HEK293 (cell line): ENCODE measurements at regions not wholly inside any gene's neighbourhood (a gene's known extent, or its start where the extent isn't known, plus 50 kb on each side); places are given as distances from the start of the nearest gene placed in this dataset.

Experiments used
- CTCF ChIA-PET: fragments of 350-600 bp; formaldehyde crosslinking; extraction: SDS; loops from one replicate; lab custom pipeline; 2021; ENCODE audit warnings: antibody characterized with exemption; lab: Yijun Ruan, JAX
- POLR2A ChIA-PET: fragments of 300-600 bp; formaldehyde crosslinking; extraction: SDS; loops from one replicate; lab custom pipeline; 2020; ENCODE audit warnings: antibody characterized with exemption, inconsistent platforms; lab: Yijun Ruan, JAX
- H3K27ac ChIP-seq: fragments of 200-500 bp; sonication (Bioruptor generic); 2 replicates; pipeline ENCODE4 v1.5.1; 2014; ENCODE audit warnings: low read depth, low read length, control low read depth, inconsistent platforms; ENCODE audit errors: extremely low read depth
- H3K36me3 ChIP-seq, 2 experiments: fragments of 200-500 bp in 1 of 2; sonication (Bioruptor generic) in 1 of 2; 1 replicate in 1 of 2; 2 replicates in 1 of 2; pipeline ENCODE4 v1.5.1; 2014 to 2017; ENCODE audit warnings: inconsistent platforms in 2 of 2, low read length in 2 of 2; ENCODE audit not compliant: control insufficient read depth in 2 of 2, insufficient read depth in 1 of 2
- H3K4me1 ChIP-seq: fragments of 200-500 bp; sonication (Bioruptor generic); 2 replicates; pipeline ENCODE4 v1.5.1; 2014; ENCODE audit warnings: mild to moderate bottlenecking, low read length, inconsistent platforms; ENCODE audit not compliant: control insufficient read depth, insufficient read depth
- H3K4me3 ChIP-seq: 2 replicates; pipeline ENCODE4 v1.5.1; 2011; ENCODE audit warnings: low read depth, mild to moderate bottlenecking, control low read depth, low read length, moderate library complexity
- H3K9me3 ChIP-seq: fragments of 200-500 bp; sonication (Bioruptor generic); 2 replicates; pipeline ENCODE4 v1.5.1; 2014; ENCODE audit warnings: low read depth, low read length, inconsistent platforms; ENCODE audit not compliant: control insufficient read depth, insufficient read depth
- KLF1 ChIP-seq: fragments of 450-650 bp; formaldehyde crosslinking; IDR thresholded peaks from 2 replicates; pipeline ENCODE4 v1.5.1; 2016; ENCODE audit warnings: missing biosample characterization, missing genetic modification characterization
- ZEB2 ChIP-seq: fragments of 450-650 bp; formaldehyde crosslinking; IDR thresholded peaks from 2 replicates; pipeline ENCODE4 v1.5.1; 2016; ENCODE audit warnings: missing biosample characterization, missing genetic modification characterization
- ZNF211 ChIP-seq: fragments of 450-650 bp; formaldehyde crosslinking; IDR thresholded peaks from 2 replicates; pipeline ENCODE4 v1.5.1; 2016; ENCODE audit warnings: low read depth, missing biosample characterization, missing genetic modification characterization
- ZNF416 ChIP-seq: fragments of 450-650 bp; formaldehyde crosslinking; IDR thresholded peaks from 2 replicates; pipeline ENCODE4 v1.5.1; 2016; ENCODE audit warnings: missing biosample characterization, missing genetic modification characterization
- ZNF549 ChIP-seq: fragments of 450-650 bp; IDR thresholded peaks from 2 replicates; pipeline ENCODE4 v1.5.1; 2018; ENCODE audit warnings: missing biosample characterization, missing genetic modification characterization, mild to moderate bottlenecking, inconsistent platforms, moderate library complexity
- ZNF596 ChIP-seq: fragments of 450-650 bp; IDR thresholded peaks from 2 replicates; pipeline ENCODE4 v1.5.0; 2018; ENCODE audit warnings: missing biosample characterization, mild to moderate bottlenecking, missing genetic modification characterization, moderate library complexity
- ZNF747 ChIP-seq: fragments of 450-650 bp; formaldehyde crosslinking; IDR thresholded peaks from 2 replicates; pipeline ENCODE4 v1.5.1; 2016; ENCODE audit warnings: missing biosample characterization, missing genetic modification characterization
- ZXDB ChIP-seq: fragments of 450-650 bp; formaldehyde crosslinking; IDR thresholded peaks from 2 replicates; pipeline ENCODE4 v1.5.1; 2016; ENCODE audit warnings: missing biosample characterization, missing genetic modification characterization
- TF ChIP-seq, protein P1 (sequence below): fragments of 450-650 bp; formaldehyde crosslinking; IDR thresholded peaks from 2 replicates; pipeline ENCODE4 v1.5.1; 2016; ENCODE audit warnings: missing biosample characterization, missing genetic modification characterization
- TF ChIP-seq, protein P2 (sequence below): fragments of 450-650 bp; formaldehyde crosslinking; IDR thresholded peaks from 2 replicates; pipeline ENCODE4 v1.5.1; 2016; ENCODE audit warnings: missing biosample characterization, missing genetic modification characterization, borderline replicate concordance
- TF ChIP-seq, protein P3 (sequence below): fragments of 450-650 bp; formaldehyde crosslinking; IDR thresholded peaks from 2 replicates; pipeline ENCODE4 v1.5.1; 2017; ENCODE audit warnings: missing biosample characterization, missing genetic modification characterization
- TF ChIP-seq, protein P4 (sequence below): fragments of 450-650 bp; IDR thresholded peaks from 2 replicates; pipeline ENCODE4 v1.5.1; 2018; ENCODE audit warnings: missing biosample characterization, missing genetic modification characterization
- TF ChIP-seq, protein P5 (sequence below): fragments of 450-650 bp; formaldehyde crosslinking; IDR thresholded peaks from 2 replicates; pipeline ENCODE4 v1.5.1; 2016; ENCODE audit warnings: missing biosample characterization, missing genetic modification characterization

DNA sequence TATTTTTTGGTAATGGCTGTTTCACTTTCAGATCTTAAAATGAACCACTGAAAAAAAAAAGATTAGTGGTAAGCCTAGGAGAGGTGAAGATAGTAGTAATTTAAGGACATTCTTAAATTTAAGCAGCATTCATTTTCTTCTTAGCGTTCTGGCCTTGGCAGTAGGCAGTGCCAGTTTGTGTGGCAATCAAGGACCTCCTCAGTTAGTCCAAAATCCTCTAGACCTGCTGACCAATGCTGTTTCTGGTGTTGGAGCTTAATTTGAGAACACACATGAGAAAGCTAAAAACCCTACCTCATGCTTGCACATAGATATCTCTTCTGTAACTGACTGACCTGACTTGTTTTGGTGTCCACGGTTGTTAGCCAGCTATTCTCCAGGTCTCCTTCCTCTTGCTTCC lies 219.8 kb upstream of the RGS6 start:
- ChIA-PET CTCF (interaction anchor here (0.6 to 1.7 kb wide), 3 partner anchors 40 to 142 kb away, joined by 3 to 7 read pairs (median 6); no protein-coding TSS in a partner anchor), POLR2A (no interaction called here)
- no peak for TF ChIP-seq ZXDB (tag by site-specific recombination)
- TF ChIP-seq ZNF416: no peak
- TF ChIP-seq, protein P1, sequence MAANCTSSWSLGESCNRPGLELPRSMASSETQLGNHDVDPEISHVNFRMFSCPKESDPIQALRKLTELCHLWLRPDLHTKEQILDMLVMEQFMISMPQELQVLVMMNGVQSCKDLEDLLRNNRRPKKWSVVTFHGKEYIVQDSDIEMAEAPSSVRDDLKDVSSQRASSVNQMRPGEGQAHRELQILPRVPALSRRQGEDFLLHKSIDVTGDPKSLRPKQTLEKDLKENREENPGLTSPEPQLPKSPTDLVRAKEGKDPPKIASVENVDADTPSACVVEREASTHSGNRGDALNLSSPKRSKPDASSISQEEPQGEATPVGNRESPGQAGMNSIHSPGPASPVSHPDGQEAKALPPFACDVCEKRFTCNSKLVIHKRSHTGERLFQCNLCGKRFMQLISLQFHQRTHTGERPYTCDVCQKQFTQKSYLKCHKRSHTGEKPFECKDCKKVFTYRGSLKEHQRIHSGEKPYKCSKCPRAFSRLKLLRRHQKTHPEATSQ: no peak
- no peaks in the 10 kb centered on the region for H3K9me3 ChIP-seq
- no peak overlapping the region for H3K27ac ChIP-seq
- peaks cover 5% of the 10 kb centered on the region; the same call in 1 of the 2 replicates for H3K4me1 ChIP-seq
- H3K4me3 ChIP-seq: no peak overlapping the region
- H3K36me3 ChIP-seq: peaks cover 0 to 17% of the 10 kb centered on the region in 2 experiments; a peak in 2 of 3 replicates

DNA sequence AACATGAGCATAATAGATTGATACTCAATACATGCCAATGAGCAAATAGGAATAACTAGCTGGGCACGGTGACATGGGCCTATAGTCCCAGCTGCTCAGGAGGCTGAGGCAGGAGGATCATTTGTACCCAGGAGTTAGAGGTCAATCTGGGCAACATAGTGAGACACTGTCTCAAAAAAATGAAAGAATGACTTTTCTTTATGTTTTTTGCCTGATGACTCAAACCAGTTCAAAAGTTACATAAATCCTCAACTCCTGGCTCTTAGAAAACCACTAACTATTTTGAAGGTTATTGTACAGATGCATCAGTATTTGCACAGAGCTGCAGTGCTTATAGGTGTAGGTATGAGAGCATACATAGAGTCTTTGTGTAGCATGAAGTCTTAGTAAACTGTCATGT lies 219.2 kb upstream of the RGS6 start:
- TF ChIP-seq ZNF596 (tag by site-specific recombination): no peak
- TF ChIP-seq KLF1 (tag by site-specific recombination): no peak
- TF ChIP-seq, protein P2, sequence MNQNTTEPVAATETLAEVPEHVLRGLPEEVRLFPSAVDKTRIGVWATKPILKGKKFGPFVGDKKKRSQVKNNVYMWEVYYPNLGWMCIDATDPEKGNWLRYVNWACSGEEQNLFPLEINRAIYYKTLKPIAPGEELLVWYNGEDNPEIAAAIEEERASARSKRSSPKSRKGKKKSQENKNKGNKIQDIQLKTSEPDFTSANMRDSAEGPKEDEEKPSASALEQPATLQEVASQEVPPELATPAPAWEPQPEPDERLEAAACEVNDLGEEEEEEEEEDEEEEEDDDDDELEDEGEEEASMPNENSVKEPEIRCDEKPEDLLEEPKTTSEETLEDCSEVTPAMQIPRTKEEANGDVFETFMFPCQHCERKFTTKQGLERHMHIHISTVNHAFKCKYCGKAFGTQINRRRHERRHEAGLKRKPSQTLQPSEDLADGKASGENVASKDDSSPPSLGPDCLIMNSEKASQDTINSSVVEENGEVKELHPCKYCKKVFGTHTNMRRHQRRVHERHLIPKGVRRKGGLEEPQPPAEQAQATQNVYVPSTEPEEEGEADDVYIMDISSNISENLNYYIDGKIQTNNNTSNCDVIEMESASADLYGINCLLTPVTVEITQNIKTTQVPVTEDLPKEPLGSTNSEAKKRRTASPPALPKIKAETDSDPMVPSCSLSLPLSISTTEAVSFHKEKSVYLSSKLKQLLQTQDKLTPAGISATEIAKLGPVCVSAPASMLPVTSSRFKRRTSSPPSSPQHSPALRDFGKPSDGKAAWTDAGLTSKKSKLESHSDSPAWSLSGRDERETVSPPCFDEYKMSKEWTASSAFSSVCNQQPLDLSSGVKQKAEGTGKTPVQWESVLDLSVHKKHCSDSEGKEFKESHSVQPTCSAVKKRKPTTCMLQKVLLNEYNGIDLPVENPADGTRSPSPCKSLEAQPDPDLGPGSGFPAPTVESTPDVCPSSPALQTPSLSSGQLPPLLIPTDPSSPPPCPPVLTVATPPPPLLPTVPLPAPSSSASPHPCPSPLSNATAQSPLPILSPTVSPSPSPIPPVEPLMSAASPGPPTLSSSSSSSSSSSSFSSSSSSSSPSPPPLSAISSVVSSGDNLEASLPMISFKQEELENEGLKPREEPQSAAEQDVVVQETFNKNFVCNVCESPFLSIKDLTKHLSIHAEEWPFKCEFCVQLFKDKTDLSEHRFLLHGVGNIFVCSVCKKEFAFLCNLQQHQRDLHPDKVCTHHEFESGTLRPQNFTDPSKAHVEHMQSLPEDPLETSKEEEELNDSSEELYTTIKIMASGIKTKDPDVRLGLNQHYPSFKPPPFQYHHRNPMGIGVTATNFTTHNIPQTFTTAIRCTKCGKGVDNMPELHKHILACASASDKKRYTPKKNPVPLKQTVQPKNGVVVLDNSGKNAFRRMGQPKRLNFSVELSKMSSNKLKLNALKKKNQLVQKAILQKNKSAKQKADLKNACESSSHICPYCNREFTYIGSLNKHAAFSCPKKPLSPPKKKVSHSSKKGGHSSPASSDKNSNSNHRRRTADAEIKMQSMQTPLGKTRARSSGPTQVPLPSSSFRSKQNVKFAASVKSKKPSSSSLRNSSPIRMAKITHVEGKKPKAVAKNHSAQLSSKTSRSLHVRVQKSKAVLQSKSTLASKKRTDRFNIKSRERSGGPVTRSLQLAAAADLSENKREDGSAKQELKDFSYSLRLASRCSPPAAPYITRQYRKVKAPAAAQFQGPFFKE: no peak
- no peak for TF ChIP-seq ZNF747 (tag by site-specific recombination)
- TF ChIP-seq ZNF549 (tag by site-specific recombination): no peak
- TF ChIP-seq, protein P3, sequence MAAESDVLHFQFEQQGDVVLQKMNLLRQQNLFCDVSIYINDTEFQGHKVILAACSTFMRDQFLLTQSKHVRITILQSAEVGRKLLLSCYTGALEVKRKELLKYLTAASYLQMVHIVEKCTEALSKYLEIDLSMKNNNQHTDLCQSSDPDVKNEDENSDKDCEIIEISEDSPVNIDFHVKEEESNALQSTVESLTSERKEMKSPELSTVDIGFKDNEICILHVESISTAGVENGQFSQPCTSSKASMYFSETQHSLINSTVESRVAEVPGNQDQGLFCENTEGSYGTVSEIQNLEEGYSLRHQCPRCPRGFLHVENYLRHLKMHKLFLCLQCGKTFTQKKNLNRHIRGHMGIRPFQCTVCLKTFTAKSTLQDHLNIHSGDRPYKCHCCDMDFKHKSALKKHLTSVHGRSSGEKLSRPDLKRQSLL: no peak
- TF ChIP-seq, protein P4, sequence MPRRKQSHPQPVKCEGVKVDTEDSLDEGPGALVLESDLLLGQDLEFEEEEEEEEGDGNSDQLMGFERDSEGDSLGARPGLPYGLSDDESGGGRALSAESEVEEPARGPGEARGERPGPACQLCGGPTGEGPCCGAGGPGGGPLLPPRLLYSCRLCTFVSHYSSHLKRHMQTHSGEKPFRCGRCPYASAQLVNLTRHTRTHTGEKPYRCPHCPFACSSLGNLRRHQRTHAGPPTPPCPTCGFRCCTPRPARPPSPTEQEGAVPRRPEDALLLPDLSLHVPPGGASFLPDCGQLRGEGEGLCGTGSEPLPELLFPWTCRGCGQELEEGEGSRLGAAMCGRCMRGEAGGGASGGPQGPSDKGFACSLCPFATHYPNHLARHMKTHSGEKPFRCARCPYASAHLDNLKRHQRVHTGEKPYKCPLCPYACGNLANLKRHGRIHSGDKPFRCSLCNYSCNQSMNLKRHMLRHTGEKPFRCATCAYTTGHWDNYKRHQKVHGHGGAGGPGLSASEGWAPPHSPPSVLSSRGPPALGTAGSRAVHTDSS (tag by site-specific recombination): no peak
- TF ChIP-seq ZNF211 (tag by site-specific recombination): no peak
- TF ChIP-seq, protein P5, sequence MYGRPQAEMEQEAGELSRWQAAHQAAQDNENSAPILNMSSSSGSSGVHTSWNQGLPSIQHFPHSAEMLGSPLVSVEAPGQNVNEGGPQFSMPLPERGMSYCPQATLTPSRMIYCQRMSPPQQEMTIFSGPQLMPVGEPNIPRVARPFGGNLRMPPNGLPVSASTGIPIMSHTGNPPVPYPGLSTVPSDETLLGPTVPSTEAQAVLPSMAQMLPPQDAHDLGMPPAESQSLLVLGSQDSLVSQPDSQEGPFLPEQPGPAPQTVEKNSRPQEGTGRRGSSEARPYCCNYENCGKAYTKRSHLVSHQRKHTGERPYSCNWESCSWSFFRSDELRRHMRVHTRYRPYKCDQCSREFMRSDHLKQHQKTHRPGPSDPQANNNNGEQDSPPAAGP (tag by site-specific recombination): no peak
- no peak for TF ChIP-seq ZEB2 (tag by site-specific recombination)
- POLR2A ChIA-PET: no interaction called here

More for the DNA sequence above, 219.2 kb upstream of the RGS6 start:
- Histone ChIP-seq H3K4me1 (peaks cover 5% of the 10 kb centered on the region; the same call in 1 of the 2 replicates), H3K4me3 (no peak overlapping the region), H3K36me3 (peaks cover 0 to 17% of the 10 kb centered on the region in 2 experiments; a peak in 2 of 3 replicates), H3K9me3 (no peaks in the 10 kb centered on the region), H3K27ac (no peak overlapping the region)
- CTCF ChIA-PET: interaction anchor here (0.9 kb wide), 1 partner anchor 40 kb away, joined by 3 read pairs; no protein-coding TSS in a partner anchor
